Cardiac septum (tissue), 1 donor: ENCODE measurements at regions not wholly inside any gene's neighbourhood (a gene's known extent, or its start where the extent isn't known, plus 50 kb on each side); places are given as distances from the start of the nearest gene placed in this dataset.

ENCODE experiments used
- DNase-seq: peaks from one replicate; pipeline ENCODE4 v3.0.0-alpha.2; 2020; ENCODE audit warnings: low spot score
- intact Hi-C: fragments of 100-400 bp; cut with DNase I; formaldehyde crosslinking; loops from one replicate; pipeline ENCODE4 v1.14.0; 2022
- donor health status: DM: no; HTN: no; CAD: no.

- intact Hi-C loops = loop anchor here (5.0 kb wide), 1 partner anchor 208 kb away; the partner anchor contains the start of gene LPP
- DNase-seq = no peak
Measured at GRCh38 chr3:187944390-187945179, 199.3 kb upstream of the BCL6 start.

- DNase-seq = no peak
- intact Hi-C loops = loop anchor here (5.0 kb wide), 1 partner anchor 207 kb away; the partner anchor contains the start of gene LPP
Measured at GRCh38 chr3:187945374-187945773, 200.1 kb upstream of the BCL6 start.

DNA sequence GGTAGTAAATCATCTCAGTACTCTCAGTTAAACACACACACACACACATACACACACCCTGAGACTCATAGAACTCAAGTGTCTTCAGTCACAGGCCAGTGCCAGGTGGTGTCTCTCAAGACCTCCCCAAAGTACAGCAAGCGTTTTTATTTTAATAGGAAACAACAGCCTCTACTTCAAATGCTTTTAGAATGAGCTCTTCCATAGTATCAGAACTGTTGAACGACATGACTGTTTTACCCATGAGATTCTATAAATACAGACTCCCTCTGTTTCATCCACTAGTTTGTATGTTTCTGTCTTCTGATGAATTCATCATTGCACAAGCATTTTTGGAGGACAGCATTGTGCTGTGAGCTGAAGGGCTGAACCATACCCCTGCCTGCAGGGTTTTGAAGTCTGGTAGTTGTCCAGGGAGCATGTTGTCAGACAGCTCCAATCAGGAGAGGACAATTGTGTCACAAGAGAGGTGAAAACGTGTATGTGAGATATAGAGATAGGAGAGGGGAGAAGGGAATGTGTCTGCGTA, 201.0 kb upstream of the BCL6 start:
- no peak for DNase-seq
- intact Hi-C loops = loop anchor here (5.0 kb wide), 1 partner anchor 206 kb away; the partner anchor contains the start of gene LPP

- intact Hi-C loops = loop anchor here (5.0 kb wide), 1 partner anchor 205 kb away; the partner anchor contains the start of gene LPP
- no peak for DNase-seq
Measured at GRCh38 chr3:187946981-187947380, 201.7 kb upstream of the BCL6 start.

DNA sequence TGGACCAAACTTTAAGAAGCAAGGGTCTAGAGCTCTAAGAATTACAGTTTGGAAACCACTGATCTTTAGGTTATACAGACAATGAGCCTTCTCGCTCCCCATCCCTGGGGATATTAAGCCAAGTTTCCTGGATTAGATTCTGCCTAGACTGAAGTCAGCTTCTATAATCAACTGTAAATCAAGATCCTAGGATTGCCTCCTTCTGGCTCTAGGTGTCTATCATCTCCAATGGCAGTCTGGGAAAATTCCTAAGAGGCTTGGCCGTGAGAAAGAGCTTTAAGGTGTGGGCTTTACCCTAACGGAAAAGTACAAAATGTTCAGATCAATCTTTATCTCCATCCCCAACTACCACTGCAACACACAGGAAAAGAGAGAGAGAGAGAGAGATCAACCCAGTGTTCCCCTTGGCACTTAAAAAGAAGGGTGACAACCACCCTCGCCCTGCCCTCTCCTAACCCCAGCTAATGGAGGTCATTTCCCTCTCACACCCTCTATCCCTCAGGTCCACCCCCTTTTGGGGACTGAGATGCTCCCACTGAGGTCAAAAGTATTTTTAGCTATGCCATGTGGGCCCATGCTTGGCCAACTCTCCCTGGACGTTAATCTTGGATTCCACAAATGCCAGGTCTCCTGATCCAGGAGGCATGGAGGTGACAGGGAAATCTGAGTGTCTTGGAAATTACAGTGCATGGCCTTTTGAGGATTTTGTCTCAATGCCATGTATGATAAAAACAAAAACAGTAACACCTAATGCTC, 202.8 kb upstream of the BCL6 start:
- intact Hi-C loops = loop anchor here (2.0 to 5.0 kb wide), 3 partner anchors 35 to 204 kb away; partner anchors contain the start of gene LPP
- DNase-seq = peak; percentile 79

DNA sequence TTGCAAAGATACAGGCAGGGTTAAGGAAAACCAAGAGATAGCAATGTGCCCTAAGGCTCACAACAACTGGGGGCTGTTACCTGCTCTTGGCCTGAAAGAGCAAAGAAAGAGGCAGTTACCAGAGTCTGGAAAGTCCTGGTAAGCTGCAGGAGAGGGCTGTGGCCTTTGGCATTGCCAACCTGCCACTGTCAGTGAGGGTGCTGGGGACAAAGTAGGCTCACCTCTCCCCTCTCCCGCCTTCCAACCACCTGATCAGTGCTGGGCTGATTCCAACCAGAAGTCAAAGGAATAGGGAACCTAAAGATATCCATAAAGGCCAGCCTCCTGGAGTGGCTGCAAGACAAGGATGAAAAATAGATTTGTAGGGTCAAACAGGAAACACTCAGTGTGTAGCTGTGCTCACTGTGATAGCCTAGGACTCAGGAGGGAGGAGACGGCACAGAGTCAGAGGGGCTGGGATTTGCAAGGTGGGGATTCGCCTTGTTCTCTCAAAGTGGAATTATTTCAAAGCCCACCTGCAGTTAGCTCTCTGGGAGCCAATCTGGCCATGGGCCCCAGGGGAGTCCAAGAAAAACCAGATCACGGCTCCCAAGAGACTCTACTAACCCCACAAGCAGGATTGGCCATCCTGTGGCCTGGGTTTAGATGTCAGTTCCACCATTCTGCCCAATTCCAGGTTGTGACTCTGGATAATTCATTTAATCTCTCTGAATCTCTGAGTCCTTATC, 204.0 kb upstream of the BCL6 start:
- intact Hi-C loops = loop anchor here (2.0 to 5.0 kb wide), 3 partner anchors 34 to 203 kb away; partner anchors contain the start of gene LPP
- DNase-seq = no peak

- DNase-seq = no peak
- intact Hi-C loops = no loop called here
Measured at GRCh38 chr3:187950671-187951070, 203.3 kb upstream of the LPP start.

DNA sequence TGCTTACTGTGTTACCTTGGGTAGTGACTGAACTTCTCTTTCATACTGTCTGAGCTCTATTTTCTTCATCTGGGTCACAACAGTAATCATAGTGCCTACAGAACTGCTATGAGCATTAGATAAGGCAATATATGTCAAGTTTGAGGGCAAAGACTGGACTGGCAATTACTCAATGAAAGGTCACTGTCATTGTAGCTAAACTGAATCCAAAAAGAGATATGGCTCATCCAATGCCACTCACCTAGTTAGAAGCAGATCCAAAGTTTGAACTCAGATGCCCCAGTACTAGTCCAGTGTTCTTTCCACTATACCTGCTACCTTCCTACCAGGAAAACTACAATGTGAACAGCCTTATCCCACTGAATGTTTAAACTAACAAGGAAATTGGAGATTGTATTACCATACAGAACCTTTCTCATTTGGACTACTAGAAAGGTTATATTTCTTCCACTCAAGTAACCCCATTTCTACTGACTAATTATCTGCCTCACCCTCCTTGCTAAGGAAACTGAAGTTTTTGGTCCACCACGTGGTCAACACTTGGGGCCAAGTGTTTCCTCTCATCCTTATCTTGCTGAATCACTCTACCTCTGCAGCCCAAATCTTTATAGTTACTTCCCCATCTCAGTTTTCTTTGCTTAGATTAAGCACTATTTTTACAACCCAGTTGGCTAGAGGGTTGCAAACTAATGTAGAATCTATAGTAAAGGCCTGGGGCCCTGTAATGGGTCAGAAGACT, 202.3 kb upstream of the LPP start:
- intact Hi-C loops = no loop called here
- DNase-seq = no peak

DNA sequence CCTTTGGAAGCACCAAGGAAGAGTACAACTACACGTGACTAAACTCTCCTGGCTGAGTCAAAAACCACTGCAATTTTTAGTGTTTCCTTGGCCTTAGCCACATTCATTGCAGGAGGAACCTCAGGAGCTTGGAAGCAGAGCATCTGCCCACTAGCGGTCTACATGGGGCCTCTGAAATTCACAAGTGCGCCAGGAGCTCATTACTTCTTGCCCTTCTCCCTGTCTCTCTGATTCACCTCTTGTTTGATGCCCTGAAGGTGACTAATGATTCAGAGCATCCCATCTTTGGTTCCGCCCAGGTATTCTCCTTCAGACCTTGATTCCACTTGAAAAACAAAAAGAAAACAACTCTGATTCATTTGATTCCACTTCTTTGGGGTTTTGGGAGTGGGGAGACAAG, 201.1 kb upstream of the LPP start:
- intact Hi-C loops = no loop called here
- no peak for DNase-seq

DNA sequence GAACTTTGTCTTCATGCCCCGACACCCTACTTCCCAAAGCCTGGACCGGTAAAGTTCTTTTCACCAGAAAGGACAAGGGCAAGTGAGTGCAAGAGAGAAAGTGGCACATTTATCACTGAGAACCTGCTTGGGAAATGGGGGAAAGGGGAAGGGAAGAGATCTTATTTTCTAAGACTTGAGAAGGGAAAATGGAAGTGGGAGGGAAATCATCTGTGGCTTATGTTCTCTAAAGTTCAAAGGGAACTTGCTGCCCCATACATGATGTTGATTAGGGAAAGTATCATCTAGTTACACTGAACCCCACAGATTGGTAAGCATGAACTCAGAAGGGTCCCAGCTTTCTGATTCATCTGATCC, 199.5 kb upstream of the LPP start:
- no peak for DNase-seq
- intact Hi-C loops = no loop called here

GRCh38 chr3:187954873-187955586, 198.9 kb upstream of the LPP start:
- intact Hi-C loops = no loop called here
- DNase-seq = no peak

GRCh38 chr3:187955587-187955952, 198.4 kb upstream of the LPP start:
- DNase-seq = no peak
- intact Hi-C loops = no loop called here

GRCh38 chr3:187957165-187957581, 196.8 kb upstream of the LPP start:
- DNase-seq = no peak
- intact Hi-C loops = no loop called here

DNA sequence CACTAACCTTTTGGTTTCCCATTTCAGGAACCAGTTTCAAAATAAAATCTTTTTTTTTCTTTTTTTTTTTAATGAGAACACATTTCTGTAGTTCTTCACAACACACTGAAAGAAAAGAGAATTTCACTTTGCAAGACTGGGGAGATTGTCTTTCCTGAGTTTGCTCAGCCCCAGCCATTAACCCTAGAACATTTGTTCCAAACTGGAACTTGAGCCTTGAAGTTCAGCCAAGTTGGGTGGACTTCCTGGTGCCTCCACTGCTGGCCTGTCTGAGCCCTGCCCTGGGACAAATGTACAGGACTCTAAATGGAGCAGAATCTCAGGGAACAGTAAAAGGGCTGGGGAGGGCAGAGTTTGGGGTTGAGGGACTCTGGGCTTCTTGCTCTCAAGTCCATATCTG, 196.4 kb upstream of the LPP start:
- no peak for DNase-seq
- intact Hi-C loops = no loop called here

DNA sequence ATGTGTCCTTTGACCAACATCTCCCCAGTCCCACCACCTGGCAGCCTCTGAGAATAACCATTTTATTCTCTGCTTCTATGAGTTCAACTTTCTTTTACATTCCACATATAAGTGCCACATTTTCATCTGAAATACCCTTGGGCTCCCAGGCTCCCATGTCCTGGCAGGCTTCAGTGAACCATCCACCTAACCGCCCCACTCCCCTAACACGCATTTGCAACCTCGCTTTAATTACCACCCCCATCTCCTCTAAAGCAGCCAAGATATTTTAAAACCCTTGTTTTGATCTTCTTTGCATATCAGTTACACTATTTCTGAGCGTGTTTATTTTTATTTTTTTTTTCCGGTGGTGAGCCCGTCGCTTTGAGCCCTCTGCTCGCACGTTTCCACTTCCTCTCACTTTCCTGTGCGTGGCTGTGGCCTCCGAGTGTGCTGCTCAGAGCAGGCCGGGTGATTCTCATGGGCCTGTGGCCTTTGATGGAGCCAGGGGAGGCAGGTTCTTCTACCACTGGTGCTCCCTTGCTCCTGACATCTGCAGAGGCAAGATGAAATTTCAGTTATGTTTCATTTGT, 195.4 kb upstream of the LPP start:
- intact Hi-C loops = no loop called here
- DNase-seq = no peak

GRCh38 chr3:187960820-187961219, 193.1 kb upstream of the LPP start:
- intact Hi-C loops = loop anchor here (5.0 to 10.0 kb wide), 3 partner anchors 196 to 304 kb away; partner anchors contain the start of gene BCL6
- DNase-seq = no peak

GRCh38 chr3:187961366-187961765, 192.6 kb upstream of the LPP start:
- intact Hi-C loops = loop anchor here (5.0 to 10.0 kb wide), 3 partner anchors 196 to 303 kb away; partner anchors contain the start of gene BCL6
- DNase-seq = no peak
